HUES48 (cell line): ENCODE measurements at regions not wholly inside any gene's neighbourhood (a gene's known extent, or its start where the extent isn't known, plus 50 kb on each side); places are given as distances from the start of the nearest gene placed in this dataset.
"Not testable (repeated sequence)": the region's sequence is repeated elsewhere in the genome, so short reads cannot be mapped to it uniquely, and the experiment has no call there.

Experiments
- H3K27ac ChIP-seq: one replicate; pipeline ENCODE4 v1.7.0; 2013; ENCODE audit warnings: low read depth, low read length, inconsistent platforms
- H3K27me3 ChIP-seq: 2 replicates; pipeline ENCODE4 v1.6.1; 2013; ENCODE audit warnings: mild to moderate bottlenecking, low read length; ENCODE audit not compliant: control insufficient read depth, insufficient read depth
- H3K36me3 ChIP-seq: 2 replicates; pipeline ENCODE4 v1.6.1; 2013; ENCODE audit warnings: low read length; ENCODE audit not compliant: control insufficient read depth, insufficient read depth
- H3K4me1 ChIP-seq: 2 replicates; pipeline ENCODE4 v1.6.1; 2013; ENCODE audit warnings: mild to moderate bottlenecking, low read length; ENCODE audit not compliant: control insufficient read depth, insufficient read depth
- H3K4me3 ChIP-seq: 2 replicates; pipeline ENCODE4 v1.5.1; 2013; ENCODE audit warnings: mild to moderate bottlenecking, low read depth, low read length
- H3K9ac ChIP-seq: 2 replicates; pipeline ENCODE4 v1.6.1; 2013; ENCODE audit warnings: mild to moderate bottlenecking, low read depth, low read length, moderate library complexity
- H3K9me3 ChIP-seq: 2 replicates; pipeline ENCODE4 v1.6.1; 2013; ENCODE audit warnings: low read length; ENCODE audit not compliant: control insufficient read depth, insufficient read depth

GRCh38 chr14:97138801-97139200, 341.6 kb downstream of the VRK1 start:
- H3K9me3 ChIP-seq = no peaks in the 10 kb centered on the region
- H3K9ac ChIP-seq = no peak overlapping the region
- no peaks in the 10 kb centered on the region for H3K4me1 ChIP-seq
- H3K27ac ChIP-seq = no peak overlapping the region
- H3K4me3 ChIP-seq = no peak overlapping the region
- no peaks in the 10 kb centered on the region for H3K36me3 ChIP-seq
- H3K27me3 ChIP-seq = no peaks in the 10 kb centered on the region

GRCh38 chr14:97143011-97143410, 345.8 kb downstream of the VRK1 start:
- H3K4me3 ChIP-seq = no peak overlapping the region
- H3K4me1 ChIP-seq = no peaks in the 10 kb centered on the region
- no peak overlapping the region for H3K9ac ChIP-seq
- H3K27me3 ChIP-seq = no peaks in the 10 kb centered on the region
- no peak overlapping the region for H3K27ac ChIP-seq
- H3K36me3 ChIP-seq = no peaks in the 10 kb centered on the region
- H3K9me3 ChIP-seq = no peaks in the 10 kb centered on the region

GRCh38 chr14:97143456-97143855, 346.3 kb downstream of the VRK1 start:
- Histone ChIP-seq H3K27ac (no peak overlapping the region), H3K27me3 (no peaks in the 10 kb centered on the region), H3K9ac (no peak overlapping the region), H3K36me3 (no peaks in the 10 kb centered on the region), H3K4me3 (no peak overlapping the region), H3K4me1 (no peaks in the 10 kb centered on the region), H3K9me3 (no peaks in the 10 kb centered on the region)

- not testable (repeated sequence) for H3K27me3 ChIP-seq, H3K36me3 ChIP-seq, H3K27ac ChIP-seq
Observed at GRCh38 chr14:97148021-97148420, 350.8 kb downstream of the VRK1 start.

GRCh38 chr14:97149775-97150174, 352.6 kb downstream of the VRK1 start:
- no peaks in the 10 kb centered on the region for H3K36me3 ChIP-seq
- peaks cover 14% of the 10 kb centered on the region for H3K4me1 ChIP-seq
- H3K27ac ChIP-seq = no peak overlapping the region
- H3K9ac ChIP-seq = no peak overlapping the region
- no peaks in the 10 kb centered on the region for H3K9me3 ChIP-seq
- no peaks in the 10 kb centered on the region for H3K27me3 ChIP-seq
- H3K4me3 ChIP-seq = no peak overlapping the region

More at GRCh38 chr14:97148021-97148420, 350.8 kb downstream of the VRK1 start:
- H3K9ac ChIP-seq, H3K4me1 ChIP-seq, H3K4me3 ChIP-seq, H3K9me3 ChIP-seq: not testable (repeated sequence)

- H3K27ac ChIP-seq = no peak overlapping the region
- H3K27me3 ChIP-seq = no peaks in the 10 kb centered on the region
- H3K4me3 ChIP-seq = no peak overlapping the region
- H3K9ac ChIP-seq = no peak overlapping the region
- no peaks in the 10 kb centered on the region for H3K9me3 ChIP-seq
- H3K36me3 ChIP-seq = no peaks in the 10 kb centered on the region
- peaks cover 15% of the 10 kb centered on the region for H3K4me1 ChIP-seq
Observed at GRCh38 chr14:97153527-97153926, 356.3 kb downstream of the VRK1 start.

- no peak overlapping the region for H3K27ac ChIP-seq
- no peaks in the 10 kb centered on the region for H3K27me3 ChIP-seq
- no peaks in the 10 kb centered on the region for H3K36me3 ChIP-seq
- H3K4me1 ChIP-seq = peaks cover 6% of the 10 kb centered on the region
- 0 out of 2 replicates have a peak, but pooled peaks cover 5% of the 10 kb centered on the region for H3K9me3 ChIP-seq
- H3K9ac ChIP-seq = no peak overlapping the region
- H3K4me3 ChIP-seq = no peak overlapping the region
Observed at GRCh38 chr14:97155320-97155719, 358.1 kb downstream of the VRK1 start.

- Histone ChIP-seq H3K36me3 (no peaks in the 10 kb centered on the region), H3K27ac (no peak overlapping the region), H3K9ac (no peak overlapping the region), H3K4me1 (peaks cover 6% of the 10 kb centered on the region), H3K27me3 (no peaks in the 10 kb centered on the region), H3K4me3 (no peak overlapping the region), H3K9me3 (0 out of 2 replicates have a peak, but pooled peaks cover 5% of the 10 kb centered on the region)
Observed at GRCh38 chr14:97155814-97156213, 358.6 kb downstream of the VRK1 start.

GRCh38 chr14:97156705-97157104, 359.5 kb downstream of the VRK1 start:
- Histone ChIP-seq H3K4me1 (peaks cover 6% of the 10 kb centered on the region), H3K9ac (no peak overlapping the region), H3K4me3 (no peak overlapping the region), H3K27ac (no peak overlapping the region), H3K9me3 (0 out of 2 replicates have a peak, but pooled peaks cover 5% of the 10 kb centered on the region), H3K27me3 (no peaks in the 10 kb centered on the region), H3K36me3 (no peaks in the 10 kb centered on the region)

- Histone ChIP-seq H3K27ac (no peak overlapping the region), H3K4me1 (peaks cover 6% of the 10 kb centered on the region), H3K9ac (no peak overlapping the region), H3K27me3 (no peaks in the 10 kb centered on the region), H3K36me3 (no peaks in the 10 kb centered on the region), H3K4me3 (no peak overlapping the region), H3K9me3 (0 out of 2 replicates have a peak, but pooled peaks cover 5% of the 10 kb centered on the region)
Observed at GRCh38 chr14:97158102-97158501, 360.9 kb downstream of the VRK1 start.

GRCh38 chr14:97159124-97159523, 361.9 kb downstream of the VRK1 start:
- Histone ChIP-seq H3K27ac (no peak overlapping the region), H3K9ac (no peak overlapping the region), H3K36me3 (no peaks in the 10 kb centered on the region), H3K4me3 (no peak overlapping the region), H3K27me3 (no peaks in the 10 kb centered on the region), H3K9me3 (0 out of 2 replicates have a peak, but pooled peaks cover 5% of the 10 kb centered on the region), H3K4me1 (peaks cover 6% of the 10 kb centered on the region)

- Histone ChIP-seq H3K9me3 (0 out of 2 replicates have a peak, but pooled peaks cover 5% of the 10 kb centered on the region), H3K27me3 (no peaks in the 10 kb centered on the region), H3K36me3 (no peaks in the 10 kb centered on the region), H3K4me1 (no peaks in the 10 kb centered on the region), H3K9ac (no peak overlapping the region), H3K27ac (no peak overlapping the region), H3K4me3 (no peak overlapping the region)
Observed at GRCh38 chr14:97162621-97163020, 365.4 kb downstream of the VRK1 start.
